Activated CD4-positive, alpha-beta T cell treated with anti-CD3 and anti-CD28 coated beads, Interleukin-2, amount 10 ng/mL, durations not matched to agents 7 days and 5 days (primary cell): ENCODE measurements at regions not wholly inside any gene's neighbourhood (a gene's known extent, or its start where the extent isn't known, plus 50 kb on each side); places are given as distances from the start of the nearest gene placed in this dataset.

Experiments used
- CTCF ChIA-PET: fragments of 350-600 bp; sonication (Branson Sonifier 250); formaldehyde crosslinking; loops from one replicate; lab custom pipeline; 2021; ENCODE audit warnings: antibody characterized with exemption; lab: Charles Lee
- POLR2A ChIA-PET: fragments of 350-600 bp; sonication (Branson Sonifier 250); formaldehyde crosslinking; loops from one replicate; lab custom pipeline; 2021; ENCODE audit warnings: antibody characterized with exemption; lab: Charles Lee
- DNase-seq: peaks from one replicate; pipeline ENCODE4 v3.0.0-alpha.2; 2020
- H3K27ac Mint-ChIP-seq: one replicate; pipeline ENCODE4 v1.8.0; 2021; ENCODE audit warnings: mild to moderate bottlenecking, moderate library complexity, mixed read lengths
- H3K27me3 Mint-ChIP-seq: one replicate; pipeline ENCODE4 v1.8.0; 2021; ENCODE audit warnings: mixed read lengths
- H3K36me3 Mint-ChIP-seq: one replicate; pipeline ENCODE4 v1.8.0; 2021; ENCODE audit warnings: low read depth, mixed read lengths
- H3K4me1 Mint-ChIP-seq: one replicate; pipeline ENCODE4 v1.8.0; 2021; ENCODE audit warnings: mixed read lengths
- H3K4me3 Mint-ChIP-seq: one replicate; pipeline ENCODE4 v1.8.0; 2021; ENCODE audit warnings: mild to moderate bottlenecking, moderate library complexity, mixed read lengths
- H3K9me3 Mint-ChIP-seq: one replicate; pipeline ENCODE4 v1.8.0; 2021; ENCODE audit warnings: mixed read lengths

DNA sequence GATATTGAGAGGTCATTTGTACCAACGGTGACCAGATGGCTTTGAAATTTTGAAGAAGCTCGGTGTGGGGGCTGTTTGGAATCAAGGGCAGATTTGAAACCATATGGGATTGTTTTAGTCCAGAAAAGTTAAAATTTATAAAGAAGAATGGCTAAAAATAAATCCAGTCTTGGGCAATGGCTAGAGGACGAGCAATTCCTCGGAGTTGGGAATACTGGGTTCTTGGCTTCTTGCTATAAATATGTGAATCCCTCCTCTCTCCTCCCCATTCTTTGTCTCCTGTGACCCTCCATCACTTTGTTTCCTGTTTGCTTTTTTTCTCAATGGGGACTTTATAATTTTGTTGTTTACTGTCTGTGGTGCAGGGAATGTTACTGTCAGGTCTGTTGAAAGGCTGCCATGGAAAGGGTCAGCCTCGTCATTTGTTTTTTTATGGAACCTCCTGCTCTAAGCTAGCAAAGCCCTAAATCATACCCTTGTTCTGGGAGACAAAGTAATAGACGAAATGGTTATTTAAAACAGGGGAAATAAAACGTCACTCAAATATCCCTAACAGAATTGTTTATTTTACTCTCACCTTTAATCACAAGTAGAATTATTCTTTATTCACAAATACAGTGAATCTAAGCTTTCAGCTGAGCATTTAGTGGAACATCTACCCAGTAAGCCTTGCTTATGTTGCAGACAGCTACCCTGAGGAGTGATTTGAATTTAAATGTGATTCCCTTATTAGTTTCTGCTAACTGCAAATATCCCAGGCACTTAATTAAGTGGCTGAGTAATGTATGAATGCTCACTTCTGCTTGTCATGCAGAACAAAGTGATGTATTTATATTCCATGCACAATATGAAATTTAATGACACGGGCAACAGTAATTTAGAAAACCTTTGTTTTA lies 273.1 kb upstream of the NOVA1 start:
- peaks cover 3% of the 10 kb centered on the region for H3K9me3 Mint-ChIP-seq
- CTCF ChIA-PET: no interaction called here
- no peaks in the 10 kb centered on the region for H3K4me1 Mint-ChIP-seq
- no peaks in the 10 kb centered on the region for H3K36me3 Mint-ChIP-seq
- no peak overlapping the region for H3K4me3 Mint-ChIP-seq
- H3K27me3 Mint-ChIP-seq: no peaks in the 10 kb centered on the region
- no peak overlapping the region for H3K27ac Mint-ChIP-seq
- no peak for DNase-seq
- POLR2A ChIA-PET: no interaction called here

DNA sequence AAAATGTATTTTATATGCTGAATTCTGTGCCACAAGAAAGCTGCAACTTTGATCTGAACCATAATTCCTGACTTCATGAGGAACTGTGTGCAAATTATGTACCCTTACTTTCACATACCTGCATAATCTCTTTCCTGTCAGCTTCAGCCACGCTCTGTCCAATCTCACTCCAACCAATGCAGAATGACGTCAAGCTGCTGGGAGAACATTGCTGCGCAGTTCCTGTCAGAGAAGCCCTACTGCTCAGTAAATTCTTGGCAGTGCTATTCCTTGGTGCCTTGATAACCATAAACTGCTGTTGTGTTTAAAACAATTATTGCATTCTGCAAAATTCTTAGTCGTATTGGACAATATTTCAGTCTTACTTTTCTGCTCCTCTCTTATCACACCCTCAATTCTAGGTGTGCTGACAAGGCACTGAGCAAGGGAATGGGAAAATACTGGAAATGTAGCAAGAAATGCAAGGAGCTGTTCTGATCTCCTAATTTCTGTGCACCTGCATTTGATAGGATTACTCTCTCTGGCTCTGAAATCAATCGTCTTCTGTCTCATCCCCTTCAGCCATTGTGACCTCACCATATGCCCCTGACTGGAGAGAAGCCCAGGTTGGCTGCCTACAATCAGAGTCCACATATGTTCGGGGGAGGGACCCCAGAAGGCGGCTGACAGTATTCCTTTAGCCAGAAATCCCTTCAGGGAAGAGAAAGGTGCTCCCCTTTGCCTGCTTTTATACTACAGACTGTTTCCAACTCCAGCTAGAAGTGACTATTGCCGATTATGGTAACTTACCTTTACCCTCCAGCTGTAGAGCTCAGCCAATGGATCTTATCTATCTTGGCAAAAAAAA lies 274.9 kb upstream of the NOVA1 start:
- Mint-ChIP-seq H3K36me3 (no peaks in the 10 kb centered on the region), H3K9me3 (peaks cover 3% of the 10 kb centered on the region), H3K27me3 (no peaks in the 10 kb centered on the region), H3K27ac (no peak overlapping the region), H3K4me3 (no peak overlapping the region), H3K4me1 (no peaks in the 10 kb centered on the region)
- no peak for DNase-seq
- ChIA-PET CTCF (no interaction called here), POLR2A (no interaction called here)

- peaks cover 3% of the 10 kb centered on the region for H3K9me3 Mint-ChIP-seq
- no peak overlapping the region for H3K4me3 Mint-ChIP-seq
- no peak for DNase-seq
- no peaks in the 10 kb centered on the region for H3K27me3 Mint-ChIP-seq
- ChIA-PET CTCF (no interaction called here), POLR2A (no interaction called here)
- no peaks in the 10 kb centered on the region for H3K36me3 Mint-ChIP-seq
- no peak overlapping the region for H3K27ac Mint-ChIP-seq
- no peaks in the 10 kb centered on the region for H3K4me1 Mint-ChIP-seq
These were observed 275.6 kb upstream of the NOVA1 start for GRCh38 chr14:26873362-26873960.

- Mint-ChIP-seq H3K36me3 (no peaks in the 10 kb centered on the region), H3K27me3 (no peaks in the 10 kb centered on the region), H3K9me3 (peaks cover 10% of the 10 kb centered on the region), H3K4me1 (no peaks in the 10 kb centered on the region), H3K4me3 (no peak overlapping the region), H3K27ac (no peak overlapping the region)
- ChIA-PET POLR2A (no interaction called here), CTCF (no interaction called here)
- DNase-seq: no peak
These were observed 290.0 kb upstream of the NOVA1 start for GRCh38 chr14:26887847-26888246.

- H3K9me3 Mint-ChIP-seq: peaks cover 7% of the 10 kb centered on the region
- ChIA-PET POLR2A (no interaction called here), CTCF (no interaction called here)
- no peak overlapping the region for H3K4me3 Mint-ChIP-seq
- no peaks in the 10 kb centered on the region for H3K36me3 Mint-ChIP-seq
- H3K27ac Mint-ChIP-seq: no peak overlapping the region
- DNase-seq: no peak
- H3K27me3 Mint-ChIP-seq: no peaks in the 10 kb centered on the region
- H3K4me1 Mint-ChIP-seq: no peaks in the 10 kb centered on the region
These were observed 290.8 kb upstream of the NOVA1 start for GRCh38 chr14:26888592-26888991.

DNA sequence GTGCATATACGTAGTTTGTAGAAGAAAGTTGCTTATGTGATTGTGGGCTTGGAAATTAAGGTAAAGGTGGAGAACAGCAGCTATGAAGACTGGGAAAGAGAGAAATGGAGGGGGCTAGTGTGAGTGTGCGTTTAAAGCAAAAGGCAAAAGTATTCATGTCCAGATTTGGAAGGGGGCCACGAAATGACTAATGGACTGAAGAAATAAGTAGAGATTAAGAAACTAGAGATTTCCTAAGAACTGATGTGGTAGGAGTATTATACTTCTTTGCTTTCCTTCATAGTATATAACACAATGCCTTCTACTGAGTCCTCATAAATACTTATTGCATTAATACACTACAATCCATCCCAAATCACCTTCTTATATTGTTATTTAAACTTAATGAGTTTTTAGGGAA lies 298.6 kb upstream of the NOVA1 start:
- H3K4me3 Mint-ChIP-seq: no peak overlapping the region
- no peaks in the 10 kb centered on the region for H3K27me3 Mint-ChIP-seq
- H3K36me3 Mint-ChIP-seq: no peaks in the 10 kb centered on the region
- peaks cover 5% of the 10 kb centered on the region for H3K9me3 Mint-ChIP-seq
- no peaks in the 10 kb centered on the region for H3K4me1 Mint-ChIP-seq
- ChIA-PET CTCF (no interaction called here), POLR2A (no interaction called here)
- DNase-seq: no peak
- H3K27ac Mint-ChIP-seq: no peak overlapping the region

DNA sequence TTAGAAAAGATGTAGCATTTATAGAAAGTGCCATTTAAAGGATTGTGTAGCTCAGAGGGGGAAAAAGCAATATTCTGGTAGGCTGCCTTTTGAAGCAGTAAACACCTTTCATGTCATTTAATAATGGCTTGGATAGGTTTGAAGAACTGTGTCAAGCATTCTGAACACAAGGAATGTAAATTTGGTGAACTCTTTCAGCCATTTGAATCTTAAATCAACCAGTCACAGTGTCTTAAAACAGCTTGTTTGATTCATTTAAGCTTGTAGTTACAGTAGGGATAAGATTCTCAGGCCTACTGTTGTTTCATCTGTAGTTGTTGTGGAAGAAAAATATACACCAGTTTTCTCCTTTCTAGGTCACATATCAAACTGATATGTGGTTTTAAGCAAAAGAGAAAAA lies 299.4 kb upstream of the NOVA1 start:
- Mint-ChIP-seq H3K36me3 (no peaks in the 10 kb centered on the region), H3K27me3 (no peaks in the 10 kb centered on the region), H3K4me3 (no peak overlapping the region), H3K9me3 (peaks cover 5% of the 10 kb centered on the region), H3K4me1 (no peaks in the 10 kb centered on the region), H3K27ac (no peak overlapping the region)
- DNase-seq: no peak
- ChIA-PET POLR2A (no interaction called here), CTCF (no interaction called here)

- ChIA-PET CTCF (no interaction called here), POLR2A (no interaction called here)
- no peak overlapping the region for H3K27ac Mint-ChIP-seq
- no peaks in the 10 kb centered on the region for H3K4me1 Mint-ChIP-seq
- DNase-seq: no peak
- no peaks in the 10 kb centered on the region for H3K27me3 Mint-ChIP-seq
- H3K36me3 Mint-ChIP-seq: no peaks in the 10 kb centered on the region
- no peak overlapping the region for H3K4me3 Mint-ChIP-seq
- peaks cover 7% of the 10 kb centered on the region for H3K9me3 Mint-ChIP-seq
These were observed 307.4 kb upstream of the NOVA1 start for GRCh38 chr14:26905229-26905628.

DNA sequence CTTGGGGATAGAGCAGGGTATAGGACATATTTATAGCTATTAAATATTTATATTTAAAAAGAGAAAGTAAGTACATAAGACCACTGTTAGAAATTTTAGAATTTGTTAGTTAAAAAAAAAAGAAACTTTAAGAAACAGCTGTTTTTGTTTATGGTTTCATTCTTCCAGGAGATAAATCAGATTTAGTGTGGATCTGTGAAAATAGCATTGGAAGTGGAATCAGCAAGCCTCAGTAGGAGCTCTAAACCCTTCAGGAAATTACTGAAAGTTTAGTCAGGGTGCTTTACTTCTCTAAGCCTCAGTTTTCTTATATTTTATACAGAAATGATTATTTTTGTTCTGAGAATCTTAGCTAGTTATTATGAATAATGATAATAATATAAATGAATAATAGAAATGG lies 316.0 kb upstream of the NOVA1 start:
- H3K36me3 Mint-ChIP-seq: no peaks in the 10 kb centered on the region

GRCh38 chr14:26917086-26917485 lies 319.3 kb upstream of the NOVA1 start:
- Mint-ChIP-seq H3K9me3 (peaks cover 4% of the 10 kb centered on the region), H3K36me3 (no peaks in the 10 kb centered on the region), H3K27ac (no peak overlapping the region), H3K27me3 (no peaks in the 10 kb centered on the region), H3K4me3 (no peak overlapping the region), H3K4me1 (no peaks in the 10 kb centered on the region)
- DNase-seq: no peak
- POLR2A ChIA-PET: no interaction called here
- CTCF ChIA-PET: no interaction called here

More for the DNA sequence above, 316.0 kb upstream of the NOVA1 start:
- DNase-seq: no peak
- Mint-ChIP-seq H3K9me3 (peaks cover 8% of the 10 kb centered on the region), H3K27ac (no peak overlapping the region), H3K4me1 (no peaks in the 10 kb centered on the region), H3K4me3 (no peak overlapping the region), H3K27me3 (no peaks in the 10 kb centered on the region)
- ChIA-PET POLR2A (no interaction called here), CTCF (no interaction called here)

GRCh38 chr14:26925876-26926584 lies 328.2 kb upstream of the NOVA1 start:
- CTCF ChIA-PET: no interaction called here
- Mint-ChIP-seq H3K4me1 (no peaks in the 10 kb centered on the region), H3K4me3 (no peak overlapping the region), H3K27ac (no peak overlapping the region), H3K27me3 (no peaks in the 10 kb centered on the region), H3K9me3 (peaks cover 6% of the 10 kb centered on the region), H3K36me3 (no peaks in the 10 kb centered on the region)
- DNase-seq: no peak
- POLR2A ChIA-PET: no interaction called here

- ChIA-PET CTCF (no interaction called here), POLR2A (no interaction called here)
- Mint-ChIP-seq H3K4me3 (no peak overlapping the region), H3K4me1 (no peaks in the 10 kb centered on the region), H3K27me3 (no peaks in the 10 kb centered on the region), H3K27ac (no peak overlapping the region), H3K9me3 (peaks cover 6% of the 10 kb centered on the region), H3K36me3 (no peaks in the 10 kb centered on the region)
- no peak for DNase-seq
These were observed 328.8 kb upstream of the NOVA1 start for GRCh38 chr14:26926585-26926984.

- Mint-ChIP-seq H3K36me3 (no peaks in the 10 kb centered on the region), H3K27ac (no peak overlapping the region), H3K4me3 (no peak overlapping the region), H3K9me3 (peaks cover 6% of the 10 kb centered on the region), H3K27me3 (no peaks in the 10 kb centered on the region), H3K4me1 (no peaks in the 10 kb centered on the region)
- ChIA-PET POLR2A (no interaction called here), CTCF (no interaction called here)
- no peak for DNase-seq
These were observed 330.2 kb upstream of the NOVA1 start for GRCh38 chr14:26928019-26928418.
